NCI-H524 treated with DMSO at 0.1 percent for 48 hours (cell line): ENCODE measurements at regions not wholly inside any gene's neighbourhood (a gene's known extent, or its start where the extent isn't known, plus 50 kb on each side); places are given as distances from the start of the nearest gene placed in this dataset.
"Not testable (repeated sequence)": the region's sequence is repeated elsewhere in the genome, so short reads cannot be mapped to it uniquely, and the experiment has no call there.

Source experiments
- DNase-seq: peaks from one replicate; lab custom pipeline; 2025; lab: John Stamatoyannopoulos, UW

- DNase-seq, result no peak
Measured at GRCh38 chr22:47617186-47617585, 854.7 kb downstream of the TBC1D22A start.

- DNase-seq, result no peak
Measured at GRCh38 chr22:47616396-47617020, 854.1 kb downstream of the TBC1D22A start.

GRCh38 chr22:47615051-47615450 is 852.6 kb downstream of the TBC1D22A start:
- no peak for DNase-seq

GRCh38 chr22:47613606-47614350 is 851.3 kb downstream of the TBC1D22A start:
- no peak for DNase-seq

GRCh38 chr22:47613181-47613580 is 850.7 kb downstream of the TBC1D22A start:
- DNase-seq, result not testable (repeated sequence)

- DNase-seq, result no peak
Measured at GRCh38 chr22:47612311-47612910, 850.0 kb downstream of the TBC1D22A start.

- no peak for DNase-seq
Measured at GRCh38 chr22:47610764-47611163, 848.3 kb downstream of the TBC1D22A start.

GRCh38 chr22:47610281-47610680 is 847.8 kb downstream of the TBC1D22A start:
- no peak for DNase-seq

GRCh38 chr22:47609653-47610052 is 847.2 kb downstream of the TBC1D22A start:
- no peak for DNase-seq

GRCh38 chr22:47608421-47608820 is 846.0 kb downstream of the TBC1D22A start:
- no peak for DNase-seq

GRCh38 chr22:47607486-47607885 is 845.0 kb downstream of the TBC1D22A start:
- DNase-seq, result no peak

- DNase-seq, result no peak
Measured at GRCh38 chr22:47606426-47606825, 844.0 kb downstream of the TBC1D22A start.

- DNase-seq, result no peak
Measured at GRCh38 chr22:47605886-47606285, 843.4 kb downstream of the TBC1D22A start.

- no peak for DNase-seq
Measured at GRCh38 chr22:47605441-47605840, 843.0 kb downstream of the TBC1D22A start.

GRCh38 chr22:47604563-47604962 is 842.1 kb downstream of the TBC1D22A start:
- DNase-seq, result no peak

GRCh38 chr22:47602732-47603131 is 840.3 kb downstream of the TBC1D22A start:
- no peak for DNase-seq

- no peak for DNase-seq
Measured at GRCh38 chr22:47601666-47602065, 839.2 kb downstream of the TBC1D22A start.

- no peak for DNase-seq
Measured at GRCh38 chr22:47600791-47601625, 838.6 kb downstream of the TBC1D22A start.

GRCh38 chr22:47600281-47600680 is 837.8 kb downstream of the TBC1D22A start:
- DNase-seq, result no peak

- no peak for DNase-seq
Measured at GRCh38 chr22:47599753-47600152, 837.3 kb downstream of the TBC1D22A start.

GRCh38 chr22:47598864-47599263 is 836.4 kb downstream of the TBC1D22A start:
- DNase-seq, result no peak

- no peak for DNase-seq
Measured at GRCh38 chr22:47597041-47597440, 834.6 kb downstream of the TBC1D22A start.
